ENCODE measurements at regions not wholly inside any gene's neighbourhood (a gene's known extent, or its start where the extent isn't known, plus 50 kb on each side); places are given as distances from the start of the nearest gene placed in this dataset.

GRCh38 chrX:46447384-46447783 lies 97.8 kb downstream of the ZNF674 start:
- no peaks in the 10 kb centered on the region for H3K27me3 ChIP-seq
- no peaks in the 10 kb centered on the region for H3K4me1 ChIP-seq
- no peak for TF ChIP-seq CTCF (IDR thresholded peaks at IDR 0.05)
- no peak for TF ChIP-seq POLR2A (IDR thresholded peaks at IDR 0.05)
- DNase-seq: no peak
- H3K9me3 ChIP-seq: no peaks in the 10 kb centered on the region
- H3K4me3 ChIP-seq (replicated peaks in 1 of 3): peak overlapping the region; percentile 8 to 55 (median 39)
- H3K36me3 ChIP-seq: no peaks in the 10 kb centered on the region
- 0 to 3% methylated on average over 7 to 8 of the region's 16 CpGs for WGBS, 2 donors
- intact Hi-C loops (cut with DNase I): no loop called here
- H3K27ac ChIP-seq: peak overlapping the region in 2 of 3 donors; percentile 52 to 67

- intact Hi-C loops (cut with DNase I): no loop called here
- TF ChIP-seq POLR2A (IDR thresholded peaks at IDR 0.05) (peak in 1 of 2 donors; percentile 64), CTCF (IDR thresholded peaks at IDR 0.05) (no peak)
- no peaks in the 10 kb centered on the region for H3K36me3 ChIP-seq
Measured at GRCh38 chrX:46446727-46447378, 98.4 kb downstream of the ZNF674 start.

GRCh38 chrX:46444011-46444410 lies 101.2 kb downstream of the ZNF674 start:
- no peaks in the 10 kb centered on the region for H3K27me3 ChIP-seq
- no peaks in the 10 kb centered on the region for H3K9me3 ChIP-seq
- intact Hi-C loops (cut with DNase I): no loop called here
- no peak overlapping the region for H3K4me3 ChIP-seq (replicated peaks in 1 of 3)
- TF ChIP-seq CTCF (IDR thresholded peaks at IDR 0.05): no peak
- TF ChIP-seq POLR2A (IDR thresholded peaks at IDR 0.05): no peak
- no peaks in the 10 kb centered on the region for H3K36me3 ChIP-seq
- H3K27ac ChIP-seq: no peak overlapping the region
- H3K4me1 ChIP-seq: no peaks in the 10 kb centered on the region
- DNase-seq: no peak

More at GRCh38 chrX:46446727-46447378, 98.4 kb downstream of the ZNF674 start:
- H3K4me1 ChIP-seq: no peaks in the 10 kb centered on the region
- no peaks in the 10 kb centered on the region for H3K27me3 ChIP-seq
- peak overlapping the region in 2 of 3 donors; percentile 52 to 67 for H3K27ac ChIP-seq
- DNase-seq: peak; percentile 81 to 86
- no peaks in the 10 kb centered on the region for H3K9me3 ChIP-seq
- 0% methylated on average over 3 of the region's 51 CpGs; no CpG with 5 or more reads in 1 of the 2 donors for WGBS, 2 donors
- peak overlapping the region; percentile 8 to 55 (median 26) for H3K4me3 ChIP-seq (replicated peaks in 1 of 3)

GRCh38 chrX:46436744-46437143 lies 108.5 kb downstream of the ZNF674 start:
- no peaks in the 10 kb centered on the region for H3K4me1 ChIP-seq
- intact Hi-C loops (cut with DNase I): no loop called here
- H3K36me3 ChIP-seq: no peaks in the 10 kb centered on the region
- DNase-seq: no peak
- H3K4me3 ChIP-seq (replicated peaks in 1 of 3): no peak overlapping the region
- TF ChIP-seq CTCF (IDR thresholded peaks at IDR 0.05) (no peak), POLR2A (IDR thresholded peaks at IDR 0.05) (no peak)
- no peaks in the 10 kb centered on the region for H3K9me3 ChIP-seq
- H3K27ac ChIP-seq: no peak overlapping the region
- no peaks in the 10 kb centered on the region for H3K27me3 ChIP-seq

- Histone ChIP-seq H3K4me1 (no peaks in the 10 kb centered on the region), H3K4me3 (replicated peaks in 1 of 3) (no peak overlapping the region), H3K27me3 (no peaks in the 10 kb centered on the region), H3K36me3 (no peaks in the 10 kb centered on the region), H3K27ac (no peak overlapping the region), H3K9me3 (no peaks in the 10 kb centered on the region)
- intact Hi-C loops (cut with DNase I): no loop called here
- DNase-seq: no peak
- WGBS, 2 donors: 86 to 93% methylated on average over 2 of the region's 2 CpGs
- TF ChIP-seq POLR2A (IDR thresholded peaks at IDR 0.05) (no peak), CTCF (IDR thresholded peaks at IDR 0.05) (no peak)
Measured at GRCh38 chrX:46433892-46434291, 111.3 kb downstream of the ZNF674 start.

Measured in thyroid gland (tissue), 4 donors.